ENCODE measurements at regions not wholly inside any gene's neighbourhood (a gene's known extent, or its start where the extent isn't known, plus 50 kb on each side); places are given as distances from the start of the nearest gene placed in this dataset.

GRCh38 chr16:5354645-5355044 is 257.1 kb upstream of the EEF2KMT start:
- TF ChIP-seq POLR2AphosphoS5 (IDR thresholded peaks at IDR 0.05; ENCODE audit: borderline replicate concordance, low read depth, low read length) (no peak), EZH2 (IDR thresholded peaks at IDR 0.05) (no peak), FOXP2 (optimal IDR thresholded peaks at IDR 0.05; ENCODE audit: control extremely low read depth, extremely low read length, insufficient read depth) (no peak)

All from SK-N-MC (cell line).